GM18861 (cell line): ENCODE measurements at regions not wholly inside any gene's neighbourhood (a gene's known extent, or its start where the extent isn't known, plus 50 kb on each side); places are given as distances from the start of the nearest gene placed in this dataset.
"Not testable (repeated sequence)": the region's sequence is repeated elsewhere in the genome, so short reads cannot be mapped to it uniquely, and the experiment has no call there.

Experiments used
- ATAC-seq: cut with Tn5 transposase; IDR thresholded peaks from one replicate; pipeline ENCODE4 v1.9.1; 2021; ENCODE audit not compliant: unreplicated experiment

DNA sequence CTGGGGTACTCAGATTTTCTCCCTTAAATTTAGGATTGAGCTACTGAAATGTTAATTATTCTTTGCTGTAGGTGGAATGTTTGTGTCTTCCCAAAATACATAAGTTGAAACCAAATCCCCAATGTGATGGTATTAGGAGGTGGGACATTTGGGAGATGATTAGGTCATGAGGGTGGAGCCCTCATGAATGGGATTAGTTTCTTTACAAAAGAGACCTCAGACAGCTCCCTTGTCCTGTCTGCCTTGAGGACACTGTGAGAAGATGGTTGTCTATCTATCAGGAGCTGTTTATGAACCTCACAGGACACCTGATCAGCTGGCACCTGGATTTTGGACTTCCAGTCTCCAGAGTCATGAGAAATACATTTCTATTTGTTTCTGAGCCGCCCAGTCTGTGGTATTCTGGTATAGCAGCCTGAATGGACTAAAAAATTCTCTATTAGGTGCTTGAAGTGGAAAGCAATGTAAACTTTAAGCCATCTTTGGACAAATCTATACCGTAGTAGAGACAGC lies 99.2 kb upstream of the UXS1 start:
- no peak for ATAC-seq

DNA sequence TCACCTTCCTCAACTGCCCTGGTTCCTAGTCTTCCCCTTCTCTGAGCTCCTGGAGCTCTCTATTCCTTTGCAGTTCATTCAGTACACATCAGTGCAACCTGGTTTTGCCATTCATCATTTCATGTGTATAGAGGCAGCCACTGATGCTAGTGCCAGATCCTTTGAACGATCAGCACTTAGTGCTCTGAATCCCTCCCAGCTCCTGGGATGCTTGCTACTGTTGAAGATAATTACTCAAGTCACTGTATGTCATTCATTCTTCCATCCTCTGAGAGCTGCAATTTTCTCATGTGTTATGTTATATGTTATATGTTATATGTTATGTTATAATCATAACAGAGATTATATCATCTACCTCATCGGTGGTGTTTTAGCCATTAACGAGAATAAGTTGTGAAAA lies 98.5 kb upstream of the UXS1 start:
- ATAC-seq: no peak

GRCh38 chr2:106288873-106289272 lies 94.8 kb upstream of the UXS1 start:
- ATAC-seq: no peak

- ATAC-seq: no peak
Observed at GRCh38 chr2:106285237-106285829, 91.2 kb upstream of the UXS1 start.

DNA sequence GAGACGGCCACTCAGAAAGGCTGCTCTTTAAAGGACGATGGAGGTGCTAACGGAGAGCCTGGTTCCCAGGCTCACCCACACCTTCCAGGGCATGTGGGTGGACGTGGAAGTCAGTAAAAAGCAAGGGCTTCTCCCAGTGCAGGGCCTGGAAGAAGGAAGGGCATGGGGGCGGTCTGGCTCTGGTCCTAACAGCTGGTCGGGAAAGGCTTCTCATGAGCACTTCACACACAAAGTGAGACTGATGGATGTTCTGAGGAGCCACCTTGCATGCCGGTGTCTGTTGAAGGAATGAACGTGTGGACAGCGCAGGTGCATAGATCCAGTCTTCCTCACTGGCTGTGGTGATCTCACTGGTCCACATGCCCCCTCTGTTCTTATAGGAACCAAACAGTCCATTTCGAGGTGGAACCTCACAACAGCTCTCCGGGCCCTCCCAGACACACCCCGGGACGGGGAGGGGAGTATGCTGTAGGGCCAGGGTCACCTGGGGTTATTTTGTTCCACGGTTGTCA lies 90.6 kb upstream of the UXS1 start:
- no peak for ATAC-seq

DNA sequence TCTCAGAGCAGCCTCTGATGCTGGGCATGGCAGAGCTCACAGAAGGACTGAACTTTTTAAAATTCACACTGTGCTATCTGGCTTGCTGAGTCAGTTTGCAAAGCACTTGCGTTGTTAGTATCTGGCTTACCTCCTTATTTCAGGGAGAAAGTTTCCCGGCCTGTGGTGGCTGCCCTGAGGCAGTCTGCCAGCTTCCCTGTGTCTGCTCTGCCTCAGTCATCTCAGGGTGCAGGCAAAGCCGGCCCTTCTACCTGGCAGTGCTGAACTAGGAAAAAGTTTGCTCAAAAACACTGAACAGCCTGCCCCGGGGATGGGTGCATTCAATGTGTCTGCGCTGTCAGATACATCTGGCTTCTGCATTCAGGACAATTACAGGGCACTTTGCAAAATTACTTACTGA lies 90.2 kb upstream of the UXS1 start:
- ATAC-seq: no peak

DNA sequence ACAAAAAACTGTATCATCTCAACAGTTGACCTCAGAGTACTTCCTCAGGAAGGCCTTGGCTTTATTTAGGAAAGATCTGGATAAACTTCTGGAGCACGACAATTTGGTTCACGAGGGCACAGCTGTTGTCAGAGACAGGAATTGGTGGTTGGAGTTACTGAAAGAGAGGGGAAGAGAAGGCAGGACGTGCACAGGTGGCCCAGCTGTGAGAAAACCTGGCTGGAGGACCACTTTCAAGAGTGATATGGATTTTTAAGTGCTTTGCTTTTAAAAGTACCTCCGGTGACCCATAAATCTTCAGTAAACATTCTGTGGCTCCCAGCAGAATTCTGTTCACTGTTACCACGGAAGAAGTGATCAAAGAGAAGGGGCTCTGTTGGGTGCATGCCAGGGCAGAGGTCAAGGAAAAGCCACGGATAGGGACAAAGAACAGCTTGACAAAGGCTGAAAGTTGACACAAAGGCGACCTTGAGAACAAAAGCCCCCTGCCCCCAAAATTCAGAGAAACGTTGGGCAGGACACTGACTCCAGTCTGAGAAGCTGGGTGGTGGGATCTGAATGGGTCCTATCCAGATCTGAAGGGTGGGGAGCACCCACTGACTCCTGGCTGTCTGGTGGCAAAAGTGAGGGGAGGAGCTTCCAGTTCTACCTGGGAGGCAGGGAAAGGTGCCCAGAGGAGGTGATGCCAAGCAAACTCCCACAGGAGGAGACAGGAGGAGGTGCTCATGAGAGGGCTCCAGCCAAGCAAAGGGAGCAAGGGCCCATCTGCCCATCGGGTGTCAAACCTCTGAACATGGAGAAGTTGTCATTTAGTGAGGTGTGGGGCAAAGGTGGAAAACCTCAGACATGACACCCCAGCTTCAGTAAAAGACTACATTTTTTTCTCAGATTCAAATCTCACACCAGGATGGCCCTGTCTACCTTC lies 89.4 kb upstream of the UXS1 start:
- ATAC-seq: not testable (repeated sequence)

DNA sequence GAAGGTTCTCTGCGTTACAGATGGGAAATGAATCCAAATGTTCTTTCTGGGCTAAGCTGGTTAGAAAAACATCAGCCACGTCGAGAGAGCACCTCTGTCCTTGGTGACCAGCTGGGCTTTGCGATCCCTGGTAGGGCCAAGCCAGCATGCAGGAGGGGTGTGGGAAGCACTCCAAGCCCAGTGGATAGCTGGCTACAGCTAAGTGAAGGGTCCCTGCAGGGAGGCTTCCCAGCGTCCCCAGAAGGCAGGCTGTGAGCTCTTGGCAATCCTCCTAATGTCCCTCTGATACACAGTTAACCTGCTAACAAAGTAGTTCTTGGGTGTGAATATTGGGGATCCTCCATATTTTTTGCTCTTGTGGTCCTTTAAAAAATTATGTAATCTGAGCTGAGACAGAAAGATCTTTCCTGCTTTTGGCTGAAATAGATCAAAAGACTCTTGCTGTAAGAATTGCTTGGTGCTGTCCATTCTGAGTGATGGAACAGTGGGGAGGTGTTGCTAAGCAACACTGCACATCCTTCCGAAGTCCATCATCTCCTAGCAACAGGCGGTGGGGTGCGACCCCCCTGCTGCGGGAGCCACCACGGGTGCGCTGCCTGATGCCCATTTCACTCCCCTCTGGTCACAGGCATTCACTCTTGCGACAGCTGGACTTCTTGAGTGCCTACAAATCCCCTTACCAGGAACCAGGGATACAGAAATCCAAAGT lies 88.5 kb upstream of the UXS1 start:
- ATAC-seq: no peak

- not testable (repeated sequence) for ATAC-seq
Observed at GRCh38 chr2:106281907-106282430, 87.9 kb upstream of the UXS1 start.

GRCh38 chr2:106280722-106281446 lies 86.8 kb upstream of the UXS1 start:
- ATAC-seq: no peak

DNA sequence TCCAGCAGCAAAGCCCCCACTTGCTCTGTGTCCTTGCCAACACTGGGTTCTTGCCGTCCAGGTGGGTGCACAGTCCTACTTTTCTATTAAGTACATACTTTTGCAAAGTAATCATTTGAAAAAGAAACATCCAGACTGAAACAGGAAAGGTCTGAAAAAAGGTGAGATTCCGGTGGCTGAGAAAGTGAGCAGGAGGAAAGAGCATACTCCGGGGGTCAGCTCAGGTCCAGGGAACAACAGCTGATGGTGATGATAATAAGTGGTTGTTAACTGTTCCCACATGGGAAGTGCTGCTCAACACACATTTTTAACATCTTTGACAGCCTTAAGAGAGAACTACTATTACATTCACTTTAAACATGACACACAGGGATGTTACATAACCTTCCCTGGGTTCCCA lies 86.1 kb upstream of the UXS1 start:
- no peak for ATAC-seq

- no peak for ATAC-seq
Observed at GRCh38 chr2:106278112-106278876, 84.2 kb upstream of the UXS1 start.

GRCh38 chr2:106277426-106277825 lies 83.3 kb upstream of the UXS1 start:
- ATAC-seq: no peak

DNA sequence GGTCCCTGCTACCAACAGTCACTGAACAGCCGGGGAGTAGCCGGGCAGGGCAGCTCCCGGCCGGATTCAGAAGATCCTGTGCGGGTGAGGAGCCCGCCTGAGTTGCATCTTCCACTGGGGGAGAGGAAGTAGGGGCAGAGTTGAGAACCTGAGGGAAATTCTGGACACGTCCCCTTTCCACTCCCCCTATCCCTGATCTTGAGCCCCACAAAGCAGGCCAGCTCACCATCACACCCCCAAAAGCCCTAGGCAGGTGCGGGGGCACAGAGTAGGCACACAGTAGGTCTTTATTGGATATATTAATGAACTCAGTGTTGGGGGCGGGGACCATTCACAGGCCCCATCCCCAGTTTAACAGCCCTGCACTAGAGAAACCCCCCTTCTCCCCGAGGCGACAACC lies 81.9 kb upstream of the UXS1 start:
- no peak for ATAC-seq

DNA sequence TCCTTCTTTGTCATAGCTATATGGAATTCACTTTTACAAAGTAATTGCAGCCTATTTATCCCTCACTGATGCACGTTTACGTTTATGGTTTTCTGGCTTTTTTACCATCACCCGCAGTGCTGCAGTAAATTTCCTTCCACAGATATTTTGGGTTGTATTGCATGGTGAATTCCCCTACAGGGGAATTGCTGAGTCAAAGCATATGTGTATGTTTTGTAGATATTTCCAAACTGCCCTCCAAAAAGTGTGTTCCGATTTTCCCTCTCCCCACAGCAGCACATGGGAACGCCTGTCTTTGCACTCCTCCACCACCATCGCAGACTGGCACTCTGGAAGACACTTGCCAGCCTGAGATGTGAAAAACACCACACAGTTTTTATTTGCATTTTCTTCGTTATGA lies 80.6 kb upstream of the UXS1 start:
- ATAC-seq: no peak

DNA sequence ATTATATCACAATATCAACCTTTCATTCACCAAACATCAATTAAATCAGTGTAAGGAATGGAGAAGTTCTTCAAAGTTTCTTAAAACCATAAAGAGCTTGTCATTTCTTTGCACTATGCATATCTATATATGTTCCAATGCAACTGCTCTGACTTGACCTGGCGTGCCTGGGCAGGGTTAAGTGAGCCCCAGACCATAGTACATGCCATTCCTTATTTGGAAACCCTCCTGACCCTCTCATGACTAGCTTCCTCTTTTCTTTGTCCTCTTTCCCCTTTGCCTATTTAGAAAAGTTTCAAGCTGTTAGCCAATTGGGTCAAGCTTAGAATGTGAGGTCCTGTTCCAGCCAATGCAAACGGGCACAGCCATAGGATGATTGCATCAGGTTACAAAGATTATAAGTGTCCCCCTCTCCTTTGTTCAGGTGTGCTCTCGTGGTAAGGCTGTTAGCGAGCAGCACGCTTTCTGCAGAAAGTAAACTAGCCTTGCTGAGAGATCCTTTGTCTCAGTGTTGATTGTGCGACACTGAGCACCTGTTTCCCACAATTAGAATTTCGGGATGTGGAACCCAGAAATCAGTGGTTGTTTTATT lies 78.2 kb upstream of the UXS1 start:
- ATAC-seq: no peak

DNA sequence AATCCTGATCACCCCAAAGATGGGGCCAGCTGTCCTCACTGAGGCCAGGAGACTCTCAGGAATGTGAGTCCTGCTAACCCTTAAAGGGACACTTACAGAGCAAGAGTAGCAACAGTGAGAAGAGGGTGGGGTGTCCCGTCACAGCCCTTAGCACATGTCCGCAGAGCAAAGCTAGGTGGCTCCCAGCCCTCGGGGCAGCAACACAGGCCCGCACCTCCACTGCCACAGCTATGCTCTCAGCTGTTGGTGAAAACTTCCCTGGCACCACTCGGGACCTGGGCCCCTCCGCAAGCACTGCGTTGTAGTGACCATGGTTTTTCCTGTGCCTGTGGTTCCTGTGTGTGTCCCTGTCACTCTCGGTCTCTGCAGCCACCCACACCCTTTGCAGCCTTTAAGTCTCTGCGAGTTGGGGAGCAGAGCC lies 76.4 kb upstream of the UXS1 start:
- ATAC-seq: no peak

GRCh38 chr2:106269591-106270291 lies 75.6 kb upstream of the UXS1 start:
- peak; percentile 88 for ATAC-seq

GRCh38 chr2:106267997-106268396 lies 73.9 kb upstream of the UXS1 start:
- no peak for ATAC-seq
